ENCODE measurements at regions not wholly inside any gene's neighbourhood (a gene's known extent, or its start where the extent isn't known, plus 50 kb on each side); places are given as distances from the start of the nearest gene placed in this dataset.

- no peaks in the 10 kb centered on the region for H4K20me1 ChIP-seq (ENCODE audit: insufficient read depth, low read length, poor library complexity, severe bottlenecking)
- H3K4me2 ChIP-seq (ENCODE audit: low read depth, low read length, poor library complexity, severe bottlenecking) = no peak overlapping the region
- no peaks in the 10 kb centered on the region for H3K4me1 ChIP-seq (ENCODE audit: insufficient read depth, low read length, poor library complexity, severe bottlenecking)
- no peaks in the 10 kb centered on the region for H3K9me3 ChIP-seq (ENCODE audit: insufficient read depth, low read depth, low read length)
- no peaks in the 10 kb centered on the region for H3K79me2 ChIP-seq (ENCODE audit: insufficient read depth, low read length)
- H3F3A ChIP-seq (ENCODE audit: low read depth) = no peaks in the 10 kb centered on the region
- TF ChIP-seq EZH2phosphoT487 (IDR thresholded peaks at IDR 0.05; ENCODE audit: borderline replicate concordance) = no peak
- no peak for TF ChIP-seq CTCF (conservative IDR thresholded peaks at IDR 0.05; ENCODE audit: low read length)
- no peak overlapping the region for H3K9ac ChIP-seq (ENCODE audit: low read depth, low read length, poor library complexity, severe bottlenecking)
- no peaks in the 10 kb centered on the region for H3K9me2 ChIP-seq (replicated peaks; ENCODE audit: low read depth, low read length)
- no peaks in the 10 kb centered on the region for H3K27me3 ChIP-seq (ENCODE audit: insufficient read depth, low read length, poor library complexity, severe bottlenecking)
- H3K36me3 ChIP-seq (ENCODE audit: insufficient read depth, low read length) = no peaks in the 10 kb centered on the region
- H3K4me3 ChIP-seq (ENCODE audit: low read length, poor library complexity, severe bottlenecking) = no peak overlapping the region
- H2AFZ ChIP-seq (ENCODE audit: low read length) = no peak overlapping the region
These were observed 278.0 kb upstream of the DSEL start for GRCh38 chr18:67794521-67794920.

- no peak overlapping the region for H3K4me2 ChIP-seq (ENCODE audit: low read depth, low read length, poor library complexity, severe bottlenecking)
- H3F3A ChIP-seq (ENCODE audit: low read depth) = no peaks in the 10 kb centered on the region
- H3K9me2 ChIP-seq (replicated peaks; ENCODE audit: low read depth, low read length) = no peaks in the 10 kb centered on the region
- H3K4me3 ChIP-seq (ENCODE audit: low read length, poor library complexity, severe bottlenecking) = no peak overlapping the region
- TF ChIP-seq CTCF (conservative IDR thresholded peaks at IDR 0.05; ENCODE audit: low read length) (no peak), EZH2phosphoT487 (IDR thresholded peaks at IDR 0.05; ENCODE audit: borderline replicate concordance) (no peak)
- H3K36me3 ChIP-seq (ENCODE audit: insufficient read depth, low read length) = no peaks in the 10 kb centered on the region
- no peak overlapping the region for H2AFZ ChIP-seq (ENCODE audit: low read length)
- H3K27me3 ChIP-seq (ENCODE audit: insufficient read depth, low read length, poor library complexity, severe bottlenecking) = no peaks in the 10 kb centered on the region
- no peak overlapping the region for H3K9ac ChIP-seq (ENCODE audit: low read depth, low read length, poor library complexity, severe bottlenecking)
- no peaks in the 10 kb centered on the region for H3K79me2 ChIP-seq (ENCODE audit: insufficient read depth, low read length)
- no peaks in the 10 kb centered on the region for H3K9me3 ChIP-seq (ENCODE audit: insufficient read depth, low read depth, low read length)
- peaks cover 14% of the 10 kb centered on the region for H3K4me1 ChIP-seq (ENCODE audit: insufficient read depth, low read length, poor library complexity, severe bottlenecking)
- no peaks in the 10 kb centered on the region for H4K20me1 ChIP-seq (ENCODE audit: insufficient read depth, low read length, poor library complexity, severe bottlenecking)
These were observed 274.0 kb upstream of the DSEL start for GRCh38 chr18:67790527-67790926.

- Histone ChIP-seq H3K27me3 (ENCODE audit: insufficient read depth, low read length, poor library complexity, severe bottlenecking) (no peaks in the 10 kb centered on the region), H4K20me1 (ENCODE audit: insufficient read depth, low read length, poor library complexity, severe bottlenecking) (no peaks in the 10 kb centered on the region), H3K9me2 (replicated peaks; ENCODE audit: low read depth, low read length) (no peaks in the 10 kb centered on the region), H3K79me2 (ENCODE audit: insufficient read depth, low read length) (no peaks in the 10 kb centered on the region), H3K9me3 (ENCODE audit: insufficient read depth, low read depth, low read length) (no peaks in the 10 kb centered on the region), H3K4me1 (ENCODE audit: insufficient read depth, low read length, poor library complexity, severe bottlenecking) (peaks cover 14% of the 10 kb centered on the region), H3K4me2 (ENCODE audit: low read depth, low read length, poor library complexity, severe bottlenecking) (no peak overlapping the region), H3F3A (ENCODE audit: low read depth) (no peaks in the 10 kb centered on the region), H3K36me3 (ENCODE audit: insufficient read depth, low read length) (no peaks in the 10 kb centered on the region), H3K4me3 (ENCODE audit: low read length, poor library complexity, severe bottlenecking) (no peak overlapping the region), H2AFZ (ENCODE audit: low read length) (no peak overlapping the region), H3K9ac (ENCODE audit: low read depth, low read length, poor library complexity, severe bottlenecking) (no peak overlapping the region)
- no peak for TF ChIP-seq CTCF (conservative IDR thresholded peaks at IDR 0.05; ENCODE audit: low read length)
- TF ChIP-seq EZH2phosphoT487 (IDR thresholded peaks at IDR 0.05; ENCODE audit: borderline replicate concordance) = no peak
These were observed 272.6 kb upstream of the DSEL start for GRCh38 chr18:67789165-67789545.
